SK-N-SH (cell line): ENCODE measurements at regions not wholly inside any gene's neighbourhood (a gene's known extent, or its start where the extent isn't known, plus 50 kb on each side); places are given as distances from the start of the nearest gene placed in this dataset.
"Not testable (repeated sequence)": the region's sequence is repeated elsewhere in the genome, so short reads cannot be mapped to it uniquely, and the experiment has no call there.

Source experiments
- CTCF ChIP-seq: fragments of 200-600 bp; sonication (generic); IDR thresholded peaks from 2 replicates; pipeline ENCODE4 v1.6.1; 2017; ENCODE audit warnings: antibody characterized with exemption, mild to moderate bottlenecking, moderate library complexity
- EP300 ChIP-seq, 2 experiments: IDR thresholded peaks; 2 replicates each; pipeline versions ENCODE4 v1.4.0 to v1.6.1; 2012; ENCODE audit warnings: borderline replicate concordance in 1 of 2, low read depth in 1 of 2, low read length in 1 of 2
- EZH2phosphoT487 ChIP-seq: fragments of 200-600 bp; sonication (generic); IDR thresholded peaks from 2 replicates; pipeline ENCODE4 v1.6.1; 2017; ENCODE audit warnings: low read depth, mixed run types, mild to moderate bottlenecking, antibody characterized with exemption, moderate library complexity, borderline replicate concordance
- FOXM1 ChIP-seq: IDR thresholded peaks from 2 replicates; pipeline ENCODE4 v1.4.0; 2012; ENCODE audit warnings: low read depth, mild to moderate bottlenecking
- JUND ChIP-seq: IDR thresholded peaks from 2 replicates; pipeline ENCODE4 v1.4.0; 2012
- MXI1 ChIP-seq: IDR thresholded peaks from 2 replicates; pipeline ENCODE4 v1.6.1; 2012; ENCODE audit warnings: mild to moderate bottlenecking, low read depth, low read length, improper control_type of control experiment
- NRF1 ChIP-seq: IDR thresholded peaks from 2 replicates; pipeline ENCODE4 v1.6.1; 2012; ENCODE audit warnings: low read depth, mild to moderate bottlenecking, low read length
- POLR2AphosphoS5 ChIP-seq: IDR thresholded peaks from 2 replicates; pipeline ENCODE4 v1.6.1; 2012; ENCODE audit warnings: low read depth, low read length
- SMC3 ChIP-seq: IDR thresholded peaks from 2 replicates; pipeline ENCODE4 v1.6.1; 2012; ENCODE audit warnings: low read depth, low read length, improper control_type of control experiment
- TAF1 ChIP-seq: IDR thresholded peaks from 2 replicates; pipeline ENCODE4 v1.6.1; 2012; ENCODE audit warnings: low read depth, mild to moderate bottlenecking, low read length, moderate library complexity, borderline replicate concordance
- ZBTB33 ChIP-seq: IDR thresholded peaks from 2 replicates; pipeline ENCODE4 v1.4.0; 2012; ENCODE audit warnings: low read depth, borderline replicate concordance

- TF ChIP-seq FOXM1; TAF1; JUND; NRF1; EP300 (IDR thresholded peaks at IDR 0.05; ENCODE audit: borderline replicate concordance in 1 of 2, low read depth in 1 of 2, low read length in 1 of 2); CTCF; POLR2AphosphoS5; EZH2phosphoT487; SMC3; MXI1; ZBTB33: not testable (repeated sequence)
Observed at GRCh38 chr10:8693635-8694034, 639.1 kb downstream of the GATA3 start.
